22Rv1 (cell line): ENCODE measurements at regions not wholly inside any gene's neighbourhood (a gene's known extent, or its start where the extent isn't known, plus 50 kb on each side); places are given as distances from the start of the nearest gene placed in this dataset.

Experiments
- H3K27ac ChIP-seq: fragments of 450-650 bp; 2 replicates; pipeline ENCODE4 v1.5.1; 2017
- ZFX ChIP-seq: fragments of 450-650 bp; IDR thresholded peaks from 2 replicates; pipeline ENCODE4 v1.6.1; 2017; ENCODE audit warnings: antibody characterized with exemption, borderline replicate concordance
- TF ChIP-seq, protein P1 (sequence below): fragments of 450-650 bp; IDR thresholded peaks from 2 replicates; pipeline ENCODE4 v1.5.1; 2017; ENCODE audit warnings: mild to moderate bottlenecking

DNA sequence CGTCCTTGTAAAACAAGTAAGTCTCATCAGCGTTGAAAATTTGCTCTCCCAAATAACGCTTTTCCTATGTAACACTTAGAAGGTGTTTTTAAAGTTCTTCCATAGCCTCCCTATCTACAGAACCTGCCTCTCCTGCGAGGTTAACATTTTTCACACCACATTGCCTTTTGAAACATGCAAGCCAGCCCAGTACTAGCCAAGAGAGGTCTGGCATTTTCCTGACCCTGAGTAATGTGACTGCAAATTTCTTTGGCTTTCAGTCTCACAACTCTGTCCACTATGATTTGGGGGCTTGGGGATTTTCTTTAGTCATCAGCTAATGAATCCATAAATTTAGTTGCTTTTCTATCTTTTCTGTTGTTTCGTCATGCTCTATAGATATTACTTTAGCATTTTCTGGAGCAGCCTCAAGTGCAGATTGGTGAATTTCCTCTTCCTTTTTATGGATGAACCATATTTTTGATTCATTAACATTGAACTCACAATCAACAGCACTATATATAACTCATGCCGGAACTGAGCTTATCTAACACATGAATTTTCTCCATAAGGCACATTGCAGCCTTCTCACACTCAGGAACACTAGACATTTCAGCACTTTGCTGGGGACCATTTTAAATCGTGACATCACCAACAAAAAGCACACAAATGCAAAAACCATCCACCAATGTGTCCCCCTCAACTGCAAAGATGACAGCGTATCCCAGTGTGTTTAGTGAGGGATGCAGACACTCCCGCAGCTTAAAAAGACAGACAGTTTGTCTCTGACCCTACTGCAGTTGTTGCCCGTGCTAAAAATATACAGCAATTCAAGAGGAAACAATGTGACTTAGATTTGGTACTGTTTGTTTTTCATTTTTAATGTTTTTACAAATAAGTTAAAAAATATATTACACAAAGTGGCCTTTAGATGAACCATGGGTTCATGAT lies 77.2 kb upstream of the SPATA31C2 start:
- H3K27ac ChIP-seq = no peak overlapping the region
- no peak for TF ChIP-seq ZFX
- TF ChIP-seq, protein P1, sequence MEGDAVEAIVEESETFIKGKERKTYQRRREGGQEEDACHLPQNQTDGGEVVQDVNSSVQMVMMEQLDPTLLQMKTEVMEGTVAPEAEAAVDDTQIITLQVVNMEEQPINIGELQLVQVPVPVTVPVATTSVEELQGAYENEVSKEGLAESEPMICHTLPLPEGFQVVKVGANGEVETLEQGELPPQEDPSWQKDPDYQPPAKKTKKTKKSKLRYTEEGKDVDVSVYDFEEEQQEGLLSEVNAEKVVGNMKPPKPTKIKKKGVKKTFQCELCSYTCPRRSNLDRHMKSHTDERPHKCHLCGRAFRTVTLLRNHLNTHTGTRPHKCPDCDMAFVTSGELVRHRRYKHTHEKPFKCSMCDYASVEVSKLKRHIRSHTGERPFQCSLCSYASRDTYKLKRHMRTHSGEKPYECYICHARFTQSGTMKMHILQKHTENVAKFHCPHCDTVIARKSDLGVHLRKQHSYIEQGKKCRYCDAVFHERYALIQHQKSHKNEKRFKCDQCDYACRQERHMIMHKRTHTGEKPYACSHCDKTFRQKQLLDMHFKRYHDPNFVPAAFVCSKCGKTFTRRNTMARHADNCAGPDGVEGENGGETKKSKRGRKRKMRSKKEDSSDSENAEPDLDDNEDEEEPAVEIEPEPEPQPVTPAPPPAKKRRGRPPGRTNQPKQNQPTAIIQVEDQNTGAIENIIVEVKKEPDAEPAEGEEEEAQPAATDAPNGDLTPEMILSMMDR = no peak

DNA sequence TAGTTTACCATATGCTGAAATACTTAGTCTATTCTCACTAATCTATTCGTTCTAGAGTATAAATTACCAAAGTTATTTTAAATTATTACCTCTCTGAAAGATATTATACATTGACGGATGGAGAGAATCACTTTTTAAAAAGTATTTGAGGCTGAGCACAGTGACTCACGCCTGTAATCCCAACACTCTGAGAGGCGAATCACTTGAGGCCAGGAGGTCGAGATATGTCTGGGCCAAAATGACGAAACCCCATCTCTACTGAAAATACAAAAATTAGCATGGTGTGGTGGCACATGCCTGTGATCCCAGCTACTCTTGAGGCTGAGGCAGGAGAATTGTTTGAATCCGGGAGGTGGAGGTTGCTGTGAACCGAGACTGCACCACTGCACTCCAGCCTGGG lies 64.0 kb upstream of the SPATA31C2 start:
- TF ChIP-seq ZFX = no peak
- TF ChIP-seq, protein P1 = no peak
- no peak overlapping the region for H3K27ac ChIP-seq

DNA sequence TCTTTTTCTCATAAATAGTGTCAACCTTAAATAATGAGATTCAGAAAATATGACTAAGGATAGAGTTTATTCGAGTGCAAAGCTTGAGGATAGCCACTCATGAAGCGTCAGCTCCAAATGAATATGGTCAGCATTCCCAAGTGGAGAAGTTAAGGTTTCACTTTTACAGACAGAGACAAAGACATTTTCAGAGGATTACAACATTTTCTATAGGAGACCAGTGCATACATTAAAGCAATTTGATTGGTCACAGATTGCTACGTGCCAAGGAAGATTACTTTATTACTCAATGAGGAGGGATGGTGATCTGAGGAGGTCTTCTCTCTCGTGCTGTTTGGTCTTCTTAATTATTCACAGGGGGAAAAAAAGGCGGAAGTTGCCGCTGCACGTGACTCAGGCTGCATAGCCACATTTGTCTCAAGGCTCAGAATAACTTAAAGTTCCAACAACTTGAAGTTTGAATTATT lies 60.1 kb upstream of the SPATA31C2 start:
- TF ChIP-seq, protein P1 = no peak
- TF ChIP-seq ZFX = no peak
- H3K27ac ChIP-seq = no peak overlapping the region

DNA sequence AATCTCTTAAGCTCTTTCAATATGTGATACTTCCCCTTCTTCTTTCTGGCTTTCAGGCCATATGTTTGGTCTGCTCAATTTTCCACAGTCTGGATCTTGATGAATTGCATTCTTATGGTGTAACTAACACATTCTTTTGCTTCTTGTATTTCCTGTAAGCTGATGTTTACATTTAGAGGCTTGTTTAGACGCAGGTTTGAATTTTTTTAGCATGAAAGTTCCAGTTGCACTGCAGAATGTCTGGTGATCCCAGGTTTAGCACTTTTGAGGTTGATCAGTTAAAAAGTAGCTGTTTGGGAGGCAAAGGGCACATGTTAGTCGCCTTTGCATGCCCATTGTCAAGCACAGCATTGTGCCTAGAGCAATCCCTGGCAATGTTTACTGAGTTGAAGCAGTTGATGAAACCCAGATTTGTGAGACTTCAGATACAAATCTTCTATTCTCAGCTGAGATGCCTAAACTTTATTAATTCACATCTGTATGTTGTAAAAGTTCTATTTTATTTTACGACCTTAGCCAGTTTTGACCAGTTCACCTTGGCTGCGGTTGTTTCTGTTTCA lies 59.6 kb upstream of the SPATA31C2 start:
- no peak overlapping the region for H3K27ac ChIP-seq
- TF ChIP-seq, protein P1 = no peak
- no peak for TF ChIP-seq ZFX

DNA sequence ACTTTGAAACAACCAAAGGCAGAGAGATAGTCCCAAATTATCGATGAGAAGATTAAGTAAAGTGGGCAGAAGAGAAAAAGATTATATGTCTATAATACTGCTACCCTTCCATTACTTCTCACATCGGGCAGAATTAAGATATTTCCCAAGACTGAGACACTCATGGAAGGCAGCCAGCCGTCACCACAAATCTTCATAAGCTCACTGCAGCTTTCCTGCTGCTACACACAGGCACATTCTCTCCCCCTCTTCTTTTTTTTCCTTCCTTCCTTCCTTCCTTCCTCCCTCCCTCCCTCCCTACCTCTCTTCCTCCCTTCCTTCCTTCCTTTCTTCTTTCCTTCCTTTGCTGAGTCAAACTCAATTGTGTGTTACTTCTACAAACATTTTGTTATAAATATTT lies 58.7 kb upstream of the SPATA31C2 start:
- TF ChIP-seq, protein P1 = no peak
- no peak for TF ChIP-seq ZFX
- no peak overlapping the region for H3K27ac ChIP-seq

DNA sequence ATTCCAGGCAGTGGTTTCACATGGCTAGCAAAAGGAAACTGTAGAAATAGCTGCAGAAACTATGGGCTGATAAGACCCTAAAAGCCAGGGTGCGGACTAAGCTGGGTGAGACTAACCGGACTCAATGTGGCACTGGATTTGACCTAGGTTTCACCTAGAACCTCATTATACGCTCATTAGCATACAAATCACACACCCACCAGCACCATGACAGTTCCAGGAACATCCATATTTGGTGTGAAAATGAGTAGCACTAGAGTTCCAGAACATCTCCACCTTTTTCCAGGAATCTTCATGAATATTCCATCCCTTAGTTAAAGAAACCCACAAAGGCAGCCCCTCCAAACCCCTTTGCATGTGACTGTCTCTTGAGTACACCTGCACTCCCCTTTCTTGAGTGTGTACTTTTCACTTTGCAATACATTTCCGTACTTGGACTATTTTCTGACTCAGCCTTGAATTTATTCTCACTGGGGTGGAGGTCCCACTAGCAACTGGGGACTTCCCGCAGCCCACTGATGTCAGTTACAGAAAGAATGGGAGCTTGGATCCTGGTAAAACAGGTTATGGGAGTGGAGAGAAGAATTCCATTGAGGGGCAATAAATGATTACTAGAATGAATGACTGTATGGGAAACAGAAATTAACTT lies 58.0 kb upstream of the SPATA31C2 start:
- H3K27ac ChIP-seq = no peak overlapping the region
- no peak for TF ChIP-seq ZFX
- TF ChIP-seq, protein P1 = no peak
